ENCODE measurements at regions not wholly inside any gene's neighbourhood (a gene's known extent, or its start where the extent isn't known, plus 50 kb on each side); places are given as distances from the start of the nearest gene placed in this dataset.

- Histone ChIP-seq H3K4me2 (ENCODE audit: low read length) (no peak overlapping the region), H3K4me1 (ENCODE audit: control insufficient read depth, low read length) (no peaks in the 10 kb centered on the region), H3K36me3 (ENCODE audit: control insufficient read depth, low read length) (no peaks in the 10 kb centered on the region), H3K9me2 (replicated peaks; ENCODE audit: control insufficient read depth, low read length) (no peaks in the 10 kb centered on the region), H4K20me1 (ENCODE audit: control insufficient read depth, insufficient read depth, low read depth, low read length) (no peaks in the 10 kb centered on the region), H3K4me3 (ENCODE audit: low read length) (no peak overlapping the region), H3K79me2 (ENCODE audit: control insufficient read depth, low read length) (no peaks in the 10 kb centered on the region), H3K27ac (ENCODE audit: low read depth, low read length) (no peak overlapping the region), H3K9me3 (ENCODE audit: control insufficient read depth, insufficient read depth, low read length) (no peaks in the 10 kb centered on the region), H3K27me3 (ENCODE audit: control insufficient read depth, low read length) (0 out of 2 replicates have a peak, but pooled peaks cover 3% of the 10 kb centered on the region), H3F3A (ENCODE audit: control insufficient read depth, insufficient read depth) (0 out of 2 replicates have a peak, but pooled peaks cover 2% of the 10 kb centered on the region)
- TF ChIP-seq CTCF (IDR thresholded peaks at IDR 0.05; ENCODE audit: low read depth, low read length, poor library complexity, severe bottlenecking) (no peak), EZH2phosphoT487 (IDR thresholded peaks at IDR 0.05; ENCODE audit: borderline replicate concordance, low read length) (no peak)
Observed at GRCh38 chr15:69826819-69827175, 270.9 kb downstream of the TLE3 start.

GRCh38 chr15:69827751-69828150 lies 270.0 kb downstream of the TLE3 start:
- H4K20me1 ChIP-seq (ENCODE audit: control insufficient read depth, insufficient read depth, low read depth, low read length): no peaks in the 10 kb centered on the region
- H3K4me3 ChIP-seq (ENCODE audit: low read length): no peak overlapping the region
- H3K9me2 ChIP-seq (replicated peaks; ENCODE audit: control insufficient read depth, low read length): no peaks in the 10 kb centered on the region
- no peak overlapping the region for H3K4me2 ChIP-seq (ENCODE audit: low read length)
- H3K36me3 ChIP-seq (ENCODE audit: control insufficient read depth, low read length): no peaks in the 10 kb centered on the region
- 0 out of 2 replicates have a peak, but pooled peaks cover 3% of the 10 kb centered on the region for H3K27me3 ChIP-seq (ENCODE audit: control insufficient read depth, low read length)
- no peaks in the 10 kb centered on the region for H3K9me3 ChIP-seq (ENCODE audit: control insufficient read depth, insufficient read depth, low read length)
- H3F3A ChIP-seq (ENCODE audit: control insufficient read depth, insufficient read depth): 0 out of 2 replicates have a peak, but pooled peaks cover 2% of the 10 kb centered on the region
- H3K27ac ChIP-seq (ENCODE audit: low read depth, low read length): no peak overlapping the region
- no peak for TF ChIP-seq CTCF (IDR thresholded peaks at IDR 0.05; ENCODE audit: low read depth, low read length, poor library complexity, severe bottlenecking)
- no peak for TF ChIP-seq EZH2phosphoT487 (IDR thresholded peaks at IDR 0.05; ENCODE audit: borderline replicate concordance, low read length)
- H3K4me1 ChIP-seq (ENCODE audit: control insufficient read depth, low read length): no peaks in the 10 kb centered on the region; the same call in 1 of the 2 replicates
- H3K79me2 ChIP-seq (ENCODE audit: control insufficient read depth, low read length): no peaks in the 10 kb centered on the region

GRCh38 chr15:69828181-69828828 lies 269.4 kb downstream of the TLE3 start:
- no peak overlapping the region for H3K4me2 ChIP-seq (ENCODE audit: low read length)
- no peaks in the 10 kb centered on the region for H3K36me3 ChIP-seq (ENCODE audit: control insufficient read depth, low read length)
- no peaks in the 10 kb centered on the region for H4K20me1 ChIP-seq (ENCODE audit: control insufficient read depth, insufficient read depth, low read depth, low read length)
- no peak for TF ChIP-seq EZH2phosphoT487 (IDR thresholded peaks at IDR 0.05; ENCODE audit: borderline replicate concordance, low read length)
- TF ChIP-seq CTCF (IDR thresholded peaks at IDR 0.05; ENCODE audit: low read depth, low read length, poor library complexity, severe bottlenecking): no peak
- H3F3A ChIP-seq (ENCODE audit: control insufficient read depth, insufficient read depth): 0 out of 2 replicates have a peak, but pooled peaks cover 2% of the 10 kb centered on the region
- H3K9me3 ChIP-seq (ENCODE audit: control insufficient read depth, insufficient read depth, low read length): no peaks in the 10 kb centered on the region
- H3K79me2 ChIP-seq (ENCODE audit: control insufficient read depth, low read length): no peaks in the 10 kb centered on the region
- H3K4me3 ChIP-seq (ENCODE audit: low read length): no peak overlapping the region
- no peaks in the 10 kb centered on the region; the same call in 1 of the 2 replicates for H3K4me1 ChIP-seq (ENCODE audit: control insufficient read depth, low read length)
- no peak overlapping the region for H3K27ac ChIP-seq (ENCODE audit: low read depth, low read length)
- 0 out of 2 replicates have a peak, but pooled peaks cover 3% of the 10 kb centered on the region for H3K27me3 ChIP-seq (ENCODE audit: control insufficient read depth, low read length)
- H3K9me2 ChIP-seq (replicated peaks; ENCODE audit: control insufficient read depth, low read length): no peaks in the 10 kb centered on the region

Data from DOHH2 (cell line).